ENCODE measurements at regions not wholly inside any gene's neighbourhood (a gene's known extent, or its start where the extent isn't known, plus 50 kb on each side); places are given as distances from the start of the nearest gene placed in this dataset.
"Not testable (repeated sequence)": the region's sequence is repeated elsewhere in the genome, so short reads cannot be mapped to it uniquely, and the experiment has no call there.

DNA sequence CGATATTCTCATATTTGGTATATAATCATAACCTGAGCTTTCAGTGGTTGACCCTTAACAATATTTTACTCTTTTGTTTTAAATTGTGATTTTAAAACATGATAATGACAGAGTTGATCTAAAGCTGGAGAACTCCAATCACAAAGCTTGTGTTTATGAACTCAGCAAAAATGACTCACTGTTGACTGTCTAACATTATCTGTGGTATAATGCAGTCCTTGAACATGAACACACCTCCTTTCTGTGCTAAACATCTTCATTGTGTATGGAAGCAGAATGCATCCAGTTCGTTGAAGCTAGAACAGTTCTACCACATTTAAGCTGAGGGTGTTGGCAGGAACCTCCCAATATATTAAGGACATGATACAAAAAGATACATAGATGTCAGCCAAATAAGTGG is 1030.2 kb upstream of the SEMA6A start:
- intact Hi-C loops (cut with micrococcal nuclease) = no loop called here
- no peak overlapping the region for H3K27ac Mint-ChIP-seq
- DNase-seq (no peak), ATAC-seq (ENCODE audit: low read depth) (no peak)
- ChIA-PET POLR2A (no interaction called here), CTCF (no interaction called here)
- no peaks in the 10 kb centered on the region for H3K9me3 Mint-ChIP-seq
- no peaks in the 10 kb centered on the region for H3K27me3 Mint-ChIP-seq
- H3K36me3 Mint-ChIP-seq (ENCODE audit: low read depth) = no peaks in the 10 kb centered on the region
- no peak overlapping the region for H3K4me3 Mint-ChIP-seq
- H3K4me1 Mint-ChIP-seq = no peaks in the 10 kb centered on the region
- TF ChIP-seq, protein P1, sequence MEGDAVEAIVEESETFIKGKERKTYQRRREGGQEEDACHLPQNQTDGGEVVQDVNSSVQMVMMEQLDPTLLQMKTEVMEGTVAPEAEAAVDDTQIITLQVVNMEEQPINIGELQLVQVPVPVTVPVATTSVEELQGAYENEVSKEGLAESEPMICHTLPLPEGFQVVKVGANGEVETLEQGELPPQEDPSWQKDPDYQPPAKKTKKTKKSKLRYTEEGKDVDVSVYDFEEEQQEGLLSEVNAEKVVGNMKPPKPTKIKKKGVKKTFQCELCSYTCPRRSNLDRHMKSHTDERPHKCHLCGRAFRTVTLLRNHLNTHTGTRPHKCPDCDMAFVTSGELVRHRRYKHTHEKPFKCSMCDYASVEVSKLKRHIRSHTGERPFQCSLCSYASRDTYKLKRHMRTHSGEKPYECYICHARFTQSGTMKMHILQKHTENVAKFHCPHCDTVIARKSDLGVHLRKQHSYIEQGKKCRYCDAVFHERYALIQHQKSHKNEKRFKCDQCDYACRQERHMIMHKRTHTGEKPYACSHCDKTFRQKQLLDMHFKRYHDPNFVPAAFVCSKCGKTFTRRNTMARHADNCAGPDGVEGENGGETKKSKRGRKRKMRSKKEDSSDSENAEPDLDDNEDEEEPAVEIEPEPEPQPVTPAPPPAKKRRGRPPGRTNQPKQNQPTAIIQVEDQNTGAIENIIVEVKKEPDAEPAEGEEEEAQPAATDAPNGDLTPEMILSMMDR (IDR thresholded peaks at IDR 0.05) = no peak

DNA sequence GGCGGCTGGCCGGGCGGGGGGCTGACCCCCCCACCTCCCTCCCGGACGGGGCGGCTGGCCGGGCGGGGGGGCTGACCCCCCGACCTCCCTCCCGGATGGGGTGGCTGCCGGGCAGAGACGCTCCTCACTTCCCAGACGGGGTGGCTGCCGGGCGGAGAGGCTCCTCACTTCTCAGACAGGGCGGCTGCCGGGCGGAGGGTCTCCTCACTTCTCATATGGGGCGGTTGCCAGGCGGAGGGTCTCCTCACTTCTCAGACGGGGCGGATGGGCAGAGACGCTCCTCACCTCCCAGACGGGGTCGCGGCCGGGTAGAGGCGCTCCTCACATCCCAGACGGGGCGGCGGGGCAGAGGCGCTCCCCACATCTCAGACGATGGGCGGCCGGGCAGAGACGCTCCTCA is 1025.2 kb upstream of the SEMA6A start:
- H3K9me3 Mint-ChIP-seq; DNase-seq; intact Hi-C loops (cut with micrococcal nuclease); H3K36me3 Mint-ChIP-seq (ENCODE audit: low read depth); H3K4me3 Mint-ChIP-seq; H3K27me3 Mint-ChIP-seq; ATAC-seq (ENCODE audit: low read depth); POLR2A ChIA-PET; CTCF ChIA-PET; H3K4me1 Mint-ChIP-seq; H3K27ac Mint-ChIP-seq: not testable (repeated sequence)

DNA sequence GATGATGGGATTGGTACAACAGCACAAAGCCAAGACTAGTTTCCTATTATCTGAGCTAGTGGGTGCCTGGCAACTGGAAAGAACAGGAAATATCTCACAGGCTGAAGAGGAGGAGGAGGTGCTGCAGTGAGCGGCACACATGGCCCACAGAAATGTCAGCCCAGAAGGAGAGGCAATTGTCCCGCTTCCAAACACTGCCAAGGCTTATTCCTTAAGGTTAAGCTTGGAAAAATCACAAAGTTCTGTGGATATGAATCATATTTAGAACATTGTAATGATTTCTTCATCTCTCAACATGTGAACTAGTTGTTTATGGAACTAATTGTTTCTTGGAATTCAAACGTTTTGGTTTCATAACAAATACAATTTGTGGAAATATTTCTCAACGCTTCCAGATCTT is 1019.5 kb upstream of the SEMA6A start:
- DNase-seq = no peak
- H3K4me3 Mint-ChIP-seq = no peak overlapping the region
- H3K27ac Mint-ChIP-seq = no peak overlapping the region
- TF ChIP-seq, protein P1 (IDR thresholded peaks at IDR 0.05) = no peak
- CTCF ChIA-PET = no interaction called here
- intact Hi-C loops (cut with micrococcal nuclease) = no loop called here
- H3K36me3 Mint-ChIP-seq (ENCODE audit: low read depth) = no peaks in the 10 kb centered on the region
- H3K27me3 Mint-ChIP-seq = no peaks in the 10 kb centered on the region
- no peaks in the 10 kb centered on the region for H3K4me1 Mint-ChIP-seq
- POLR2A ChIA-PET = no interaction called here
- no peak for ATAC-seq (ENCODE audit: low read depth)
- no peaks in the 10 kb centered on the region for H3K9me3 Mint-ChIP-seq

DNA sequence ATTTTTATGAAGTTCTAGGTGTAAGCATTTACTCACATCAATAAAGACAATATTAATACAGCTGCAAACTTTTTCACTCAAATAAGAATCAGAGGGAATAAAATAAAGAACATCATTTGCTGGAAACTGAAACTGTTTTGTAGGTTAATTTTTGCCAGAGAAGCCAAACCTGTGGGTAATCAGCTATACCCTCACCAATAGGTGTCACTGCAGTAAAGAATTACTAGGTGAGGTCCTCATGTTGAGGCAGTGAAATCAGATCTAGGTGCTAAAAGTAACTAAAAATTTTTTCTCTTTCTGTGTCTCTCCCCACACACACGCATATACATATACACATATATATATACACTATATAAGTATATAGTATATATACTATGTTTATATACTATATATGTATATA is 1016.3 kb upstream of the SEMA6A start:
- TF ChIP-seq, protein P1 (IDR thresholded peaks at IDR 0.05) = no peak

DNA sequence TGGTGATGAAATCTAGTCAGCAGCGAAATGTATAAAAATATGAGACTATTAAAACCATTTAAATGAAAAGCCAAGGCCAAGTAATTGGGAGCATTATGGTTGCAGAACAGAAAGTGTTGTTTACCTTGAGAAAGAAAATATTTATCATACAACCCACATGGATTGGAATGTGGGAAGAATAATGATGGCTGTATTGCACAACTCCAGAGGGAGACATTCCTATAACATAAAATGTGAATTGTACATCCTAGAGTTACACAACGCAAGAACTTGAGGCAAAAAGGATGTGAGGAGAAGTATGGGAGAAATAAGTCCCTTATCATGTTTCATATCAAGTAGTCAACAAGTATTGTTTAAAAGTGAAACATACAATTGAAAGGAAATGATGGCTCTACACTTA is 1014.0 kb upstream of the SEMA6A start:
- intact Hi-C loops (cut with micrococcal nuclease) = no loop called here
- DNase-seq (no peak), ATAC-seq (ENCODE audit: low read depth) (no peak)
- ChIA-PET POLR2A (no interaction called here), CTCF (no interaction called here)
- H3K36me3 Mint-ChIP-seq (ENCODE audit: low read depth) = no peaks in the 10 kb centered on the region
- no peaks in the 10 kb centered on the region for H3K9me3 Mint-ChIP-seq
- H3K27me3 Mint-ChIP-seq = no peaks in the 10 kb centered on the region
- H3K4me3 Mint-ChIP-seq = no peak overlapping the region
- TF ChIP-seq, protein P1 (IDR thresholded peaks at IDR 0.05) = no peak
- no peak overlapping the region for H3K27ac Mint-ChIP-seq
- H3K4me1 Mint-ChIP-seq = no peaks in the 10 kb centered on the region

More for the DNA sequence above, 1016.3 kb upstream of the SEMA6A start:
- Mint-ChIP-seq H3K4me1 (no peaks in the 10 kb centered on the region), H3K4me3 (no peak overlapping the region), H3K9me3 (no peaks in the 10 kb centered on the region), H3K27ac (no peak overlapping the region), H3K36me3 (ENCODE audit: low read depth) (no peaks in the 10 kb centered on the region), H3K27me3 (no peaks in the 10 kb centered on the region)
- DNase-seq (no peak), ATAC-seq (ENCODE audit: low read depth) (no peak)
- intact Hi-C loops (cut with micrococcal nuclease) = no loop called here
- CTCF ChIA-PET = no interaction called here
- POLR2A ChIA-PET = no interaction called here

DNA sequence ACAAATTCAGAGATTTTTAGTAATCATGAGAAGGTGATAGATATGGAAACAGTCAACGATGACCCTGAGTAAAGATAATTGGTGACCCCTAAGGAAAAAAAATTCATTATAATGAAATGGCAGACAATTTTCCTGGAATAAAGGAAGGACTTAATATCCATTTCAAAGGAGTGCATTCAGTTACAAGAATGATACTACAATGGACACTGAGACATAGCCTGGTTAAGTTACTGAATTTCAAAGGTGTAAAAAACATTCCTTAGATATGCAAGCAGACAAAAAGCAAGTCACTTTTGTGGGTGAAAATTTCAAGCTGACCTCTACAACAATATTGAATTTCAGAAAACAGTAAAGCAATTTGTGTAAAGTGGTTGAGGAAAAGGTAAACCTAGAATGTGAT is 1012.5 kb upstream of the SEMA6A start:
- Mint-ChIP-seq H3K27me3 (no peaks in the 10 kb centered on the region), H3K4me3 (no peak overlapping the region), H3K9me3 (peaks cover 2% of the 10 kb centered on the region), H3K4me1 (no peaks in the 10 kb centered on the region), H3K27ac (no peak overlapping the region), H3K36me3 (ENCODE audit: low read depth) (no peaks in the 10 kb centered on the region)
- no peak for ATAC-seq (ENCODE audit: low read depth)
- CTCF ChIA-PET = no interaction called here
- intact Hi-C loops (cut with micrococcal nuclease) = no loop called here
- POLR2A ChIA-PET = no interaction called here
- no peak for DNase-seq
- TF ChIP-seq, protein P1 (IDR thresholded peaks at IDR 0.05) = no peak

All from activated B cell treated with CpG ODN at 0.5 μM for 24 hours (primary cell).